HCT116 (cell line): ENCODE measurements at regions not wholly inside any gene's neighbourhood (a gene's known extent, or its start where the extent isn't known, plus 50 kb on each side); places are given as distances from the start of the nearest gene placed in this dataset.

Experiments used
- POLR2A ChIP-seq: IDR thresholded peaks from 2 replicates; pipeline ENCODE4 v1.7.0; 2011; ENCODE audit warnings: borderline replicate concordance; ENCODE audit not compliant: insufficient read depth, insufficient read length; ENCODE audit errors: extremely low read depth
- POLR2AphosphoS5 ChIP-seq: IDR thresholded peaks from 2 replicates; pipeline ENCODE4 v1.6.1; 2011; ENCODE audit warnings: mild to moderate bottlenecking, low read depth, low read length, moderate library complexity
- TF ChIP-seq, protein P1 (sequence below), 3 experiments: fragments of 200-600 bp in 1 of 3; sonication (generic) in 1 of 3; IDR thresholded peaks in 2 of 3; conservative IDR thresholded peaks in 1 of 3; 2 replicates each; pipeline ENCODE4 v1.5.1; 2012 to 2017; ENCODE audit warnings: low read depth in 2 of 3, low read length in 2 of 3, antibody characterized with exemption in 1 of 3, borderline replicate concordance in 1 of 3, control low read depth in 1 of 3, mild to moderate bottlenecking in 1 of 3, mixed read lengths in 1 of 3, mixed run types in 1 of 3, moderate library complexity in 1 of 3; ENCODE audit not compliant: insufficient read depth in 1 of 3
- TF ChIP-seq, protein P2 (sequence below): IDR thresholded peaks from 2 replicates; pipeline ENCODE4 v1.6.1; 2012

DNA sequence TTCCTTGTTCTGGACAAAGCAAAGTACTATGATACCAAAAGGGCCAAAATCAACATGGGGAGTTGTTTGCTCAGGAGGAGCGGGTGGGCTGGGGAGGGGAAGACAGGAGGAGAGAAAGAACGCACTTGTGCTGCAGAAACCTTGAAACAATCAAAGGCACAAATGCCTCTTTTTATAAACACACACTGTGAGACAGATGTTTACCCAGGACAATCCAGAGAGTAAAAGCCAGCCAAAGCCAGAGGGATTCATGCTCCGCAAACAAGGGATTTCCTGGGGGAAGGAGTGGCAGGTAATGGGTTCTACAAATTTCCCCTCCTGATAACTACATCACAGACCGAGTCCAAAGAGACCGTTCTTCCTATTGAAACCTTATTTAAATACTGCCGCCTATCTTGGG lies 323.5 kb upstream of the SKOR2 start:
- TF ChIP-seq, protein P1, sequence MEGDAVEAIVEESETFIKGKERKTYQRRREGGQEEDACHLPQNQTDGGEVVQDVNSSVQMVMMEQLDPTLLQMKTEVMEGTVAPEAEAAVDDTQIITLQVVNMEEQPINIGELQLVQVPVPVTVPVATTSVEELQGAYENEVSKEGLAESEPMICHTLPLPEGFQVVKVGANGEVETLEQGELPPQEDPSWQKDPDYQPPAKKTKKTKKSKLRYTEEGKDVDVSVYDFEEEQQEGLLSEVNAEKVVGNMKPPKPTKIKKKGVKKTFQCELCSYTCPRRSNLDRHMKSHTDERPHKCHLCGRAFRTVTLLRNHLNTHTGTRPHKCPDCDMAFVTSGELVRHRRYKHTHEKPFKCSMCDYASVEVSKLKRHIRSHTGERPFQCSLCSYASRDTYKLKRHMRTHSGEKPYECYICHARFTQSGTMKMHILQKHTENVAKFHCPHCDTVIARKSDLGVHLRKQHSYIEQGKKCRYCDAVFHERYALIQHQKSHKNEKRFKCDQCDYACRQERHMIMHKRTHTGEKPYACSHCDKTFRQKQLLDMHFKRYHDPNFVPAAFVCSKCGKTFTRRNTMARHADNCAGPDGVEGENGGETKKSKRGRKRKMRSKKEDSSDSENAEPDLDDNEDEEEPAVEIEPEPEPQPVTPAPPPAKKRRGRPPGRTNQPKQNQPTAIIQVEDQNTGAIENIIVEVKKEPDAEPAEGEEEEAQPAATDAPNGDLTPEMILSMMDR (IDR thresholded peaks at IDR 0.05 in 2 of 3, conservative IDR thresholded peaks at IDR 0.05 in 1 of 3; ENCODE audit: borderline replicate concordance in 1 of 3, insufficient read depth in 1 of 3, low read depth in 2 of 3, low read length in 2 of 3) = no peak
- TF ChIP-seq, protein P2, sequence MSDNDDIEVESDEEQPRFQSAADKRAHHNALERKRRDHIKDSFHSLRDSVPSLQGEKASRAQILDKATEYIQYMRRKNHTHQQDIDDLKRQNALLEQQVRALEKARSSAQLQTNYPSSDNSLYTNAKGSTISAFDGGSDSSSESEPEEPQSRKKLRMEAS = no peak
- TF ChIP-seq POLR2A = no peak
- TF ChIP-seq POLR2AphosphoS5 = no peak
